ENCODE measurements at regions not wholly inside any gene's neighbourhood (a gene's known extent, or its start where the extent isn't known, plus 50 kb on each side); places are given as distances from the start of the nearest gene placed in this dataset.

DNA sequence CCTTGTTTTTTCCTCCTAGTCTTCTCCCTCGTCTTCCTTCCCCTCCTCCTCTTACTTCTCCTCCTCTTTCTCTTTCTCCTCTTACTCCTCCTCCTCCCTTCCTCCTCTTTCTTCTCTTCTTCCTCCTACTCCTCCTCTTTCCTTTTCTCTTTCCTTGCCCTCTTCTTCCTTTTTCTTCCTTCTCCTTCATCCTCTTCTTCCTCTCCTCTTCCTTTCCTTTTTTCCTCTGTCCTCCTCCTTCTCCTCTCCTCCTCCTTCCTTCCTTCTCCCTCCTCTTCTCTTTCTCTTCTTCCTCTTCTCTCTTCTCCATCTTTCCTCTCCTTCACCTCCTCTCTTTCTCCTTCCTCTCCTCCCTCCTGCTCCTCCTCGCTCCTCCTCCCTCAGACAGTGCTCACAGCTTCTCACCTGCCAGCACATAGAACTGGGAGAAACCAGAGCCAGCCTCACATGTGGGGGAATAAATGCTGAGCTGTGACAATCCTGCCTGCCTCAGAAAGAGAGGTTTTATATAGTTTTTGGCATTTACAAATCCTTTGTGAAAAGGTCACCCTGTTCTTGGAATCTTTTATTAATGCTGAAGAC lies 84.3 kb upstream of the NLRP1 start:
- TF ChIP-seq, protein P1, sequence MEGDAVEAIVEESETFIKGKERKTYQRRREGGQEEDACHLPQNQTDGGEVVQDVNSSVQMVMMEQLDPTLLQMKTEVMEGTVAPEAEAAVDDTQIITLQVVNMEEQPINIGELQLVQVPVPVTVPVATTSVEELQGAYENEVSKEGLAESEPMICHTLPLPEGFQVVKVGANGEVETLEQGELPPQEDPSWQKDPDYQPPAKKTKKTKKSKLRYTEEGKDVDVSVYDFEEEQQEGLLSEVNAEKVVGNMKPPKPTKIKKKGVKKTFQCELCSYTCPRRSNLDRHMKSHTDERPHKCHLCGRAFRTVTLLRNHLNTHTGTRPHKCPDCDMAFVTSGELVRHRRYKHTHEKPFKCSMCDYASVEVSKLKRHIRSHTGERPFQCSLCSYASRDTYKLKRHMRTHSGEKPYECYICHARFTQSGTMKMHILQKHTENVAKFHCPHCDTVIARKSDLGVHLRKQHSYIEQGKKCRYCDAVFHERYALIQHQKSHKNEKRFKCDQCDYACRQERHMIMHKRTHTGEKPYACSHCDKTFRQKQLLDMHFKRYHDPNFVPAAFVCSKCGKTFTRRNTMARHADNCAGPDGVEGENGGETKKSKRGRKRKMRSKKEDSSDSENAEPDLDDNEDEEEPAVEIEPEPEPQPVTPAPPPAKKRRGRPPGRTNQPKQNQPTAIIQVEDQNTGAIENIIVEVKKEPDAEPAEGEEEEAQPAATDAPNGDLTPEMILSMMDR (conservative IDR thresholded peaks at IDR 0.05), result no peak
- TF ChIP-seq EZH2 (IDR thresholded peaks at IDR 0.05; ENCODE audit: low read depth), result no peak
